Neural cell (in vitro differentiated cells): ENCODE measurements at regions not wholly inside any gene's neighbourhood (a gene's known extent, or its start where the extent isn't known, plus 50 kb on each side); places are given as distances from the start of the nearest gene placed in this dataset.

Experiments used
- H2AFZ ChIP-seq: fragments of 200-600, 300-800 bp; sonication (generic), shearing (Covaris generic); 2 replicates; pipeline ENCODE4 v1.6.0; 2014; ENCODE audit warnings: low read depth, mild to moderate bottlenecking, antibody characterized with exemption, low read length, moderate library complexity
- H3F3A ChIP-seq: fragments of 200-600 bp; shearing (Covaris generic); 2 replicates; pipeline ENCODE4 v1.6.1; 2016; ENCODE audit warnings: mild to moderate bottlenecking, moderate library complexity, mixed read lengths, antibody characterized with exemption, low read length; ENCODE audit not compliant: insufficient read depth, poor library complexity, severe bottlenecking
- H3K27ac ChIP-seq: fragments of 200-600, 300-800 bp; sonication (generic), shearing (Covaris generic); 2 replicates; pipeline ENCODE4 v1.5.1; 2014; ENCODE audit warnings: mild to moderate bottlenecking, low read length, moderate library complexity
- H3K27me3 ChIP-seq: fragments of 300-800, 200-600 bp; sonication (generic), shearing (Covaris generic); 2 replicates; pipeline ENCODE4 v1.6.0; 2014; ENCODE audit warnings: mild to moderate bottlenecking, low read depth, low read length, moderate library complexity; ENCODE audit not compliant: insufficient read depth
- H3K36me3 ChIP-seq: fragments of 300-800, 200-600 bp; sonication (generic), shearing (Covaris generic); 2 replicates; pipeline ENCODE4 v1.5.1; 2014; ENCODE audit warnings: mild to moderate bottlenecking, antibody characterized with exemption, low read length, moderate library complexity; ENCODE audit not compliant: insufficient read depth
- H3K4me2 ChIP-seq: fragments of 300-800, 200-600 bp; sonication (generic), shearing (Covaris generic); 2 replicates; pipeline ENCODE4 v1.6.0; 2014; ENCODE audit warnings: mild to moderate bottlenecking, low read length
- H3K4me3 ChIP-seq: fragments of 300-800, 200-600 bp; sonication (generic), shearing (Covaris generic); 2 replicates; pipeline ENCODE4 v1.5.1; 2014; ENCODE audit warnings: mild to moderate bottlenecking, low read length, moderate library complexity
- H3K79me2 ChIP-seq: fragments of 200-600 bp; shearing (Covaris generic); replicated peaks from 2 replicates; pipeline ENCODE4 v1.6.0; 2014; ENCODE audit warnings: mild to moderate bottlenecking, low read length, moderate library complexity; ENCODE audit not compliant: insufficient read depth
- H3K9ac ChIP-seq: fragments of 300-800, 200-600 bp; sonication (generic), shearing (Covaris generic); 2 replicates; pipeline ENCODE4 v1.6.1; 2016; ENCODE audit warnings: mild to moderate bottlenecking, low read length, mixed read lengths
- H3K9me2 ChIP-seq: fragments of 200-600 bp; shearing (Covaris generic); 2 replicates; pipeline ENCODE4 v1.6.1; 2016; ENCODE audit warnings: mild to moderate bottlenecking, low read length, mixed read lengths; ENCODE audit not compliant: insufficient read depth
- H3K9me3 ChIP-seq: fragments of 200-600, 300-800 bp; sonication (generic), shearing (Covaris generic); 2 replicates; pipeline ENCODE4 v1.6.1; 2016; ENCODE audit warnings: mild to moderate bottlenecking, mixed run types, low read length, moderate library complexity, mixed read lengths
- H4K20me1 ChIP-seq: fragments of 200-600 bp; shearing (Covaris generic); 2 replicates; pipeline ENCODE4 v1.6.1; 2016; ENCODE audit warnings: mild to moderate bottlenecking, mixed run types; ENCODE audit not compliant: insufficient read depth
- EP300 ChIP-seq: fragments of 450-650 bp; conservative IDR thresholded peaks from 2 replicates; pipeline ENCODE4 v1.6.1; 2014; ENCODE audit warnings: antibody characterized with exemption, mild to moderate bottlenecking, moderate library complexity; ENCODE audit not compliant: poor library complexity, severe bottlenecking
- EZH2 ChIP-seq: fragments of 200-600, 300-800 bp; shearing (Covaris generic), sonication (generic); IDR thresholded peaks from 2 replicates; pipeline ENCODE4 v1.6.1; 2014; ENCODE audit warnings: antibody characterized with exemption, low read length, borderline replicate concordance, mild to moderate bottlenecking; ENCODE audit not compliant: insufficient read depth, poor library complexity, severe bottlenecking
- MXI1 ChIP-seq: fragments of 450-650 bp; conservative IDR thresholded peaks from 2 replicates; pipeline ENCODE4 v1.6.1; 2014; ENCODE audit warnings: antibody characterized with exemption, mild to moderate bottlenecking; ENCODE audit not compliant: poor library complexity, severe bottlenecking
- POLR2AphosphoS5 ChIP-seq: IDR thresholded peaks from 2 replicates; pipeline ENCODE4 v1.6.1; 2012
- RAD21 ChIP-seq: fragments of 450-650 bp; conservative IDR thresholded peaks from 2 replicates; pipeline ENCODE4 v1.6.1; 2014; ENCODE audit warnings: antibody characterized with exemption, mild to moderate bottlenecking, moderate library complexity
- SMC3 ChIP-seq: fragments of 450-650 bp; conservative IDR thresholded peaks from 2 replicates; pipeline ENCODE4 v1.6.1; 2014; ENCODE audit warnings: antibody characterized with exemption, mild to moderate bottlenecking, moderate library complexity; ENCODE audit not compliant: poor library complexity
- TAF1 ChIP-seq: IDR thresholded peaks from 2 replicates; pipeline ENCODE4 v1.6.1; 2012; ENCODE audit warnings: low read depth
- TF ChIP-seq, protein P1 (sequence below): fragments of 450-650 bp; IDR thresholded peaks from 2 replicates; pipeline ENCODE4 v1.5.1; 2014; ENCODE audit warnings: antibody characterized with exemption, mild to moderate bottlenecking, moderate library complexity; ENCODE audit not compliant: poor library complexity, severe bottlenecking
- TF ChIP-seq, protein P2 (sequence below): IDR thresholded peaks from 2 replicates; pipeline ENCODE4 v1.6.1; 2012; ENCODE audit warnings: borderline replicate concordance

- Histone ChIP-seq H3F3A (no peaks in the 10 kb centered on the region), H3K36me3 (no peaks in the 10 kb centered on the region), H3K79me2 (no peaks in the 10 kb centered on the region), H3K4me2 (no peak overlapping the region), H3K27ac (no peak overlapping the region), H4K20me1 (no peaks in the 10 kb centered on the region), H3K27me3 (no peaks in the 10 kb centered on the region), H3K9me2 (no peaks in the 10 kb centered on the region), H3K9ac (no peak overlapping the region), H2AFZ (no peak overlapping the region), H3K9me3 (no peaks in the 10 kb centered on the region), H3K4me3 (no peak overlapping the region)
- TF ChIP-seq POLR2AphosphoS5 (no peak), RAD21 (no peak), TAF1 (no peak), EZH2 (no peak), EP300 (no peak)
- TF ChIP-seq, protein P1, sequence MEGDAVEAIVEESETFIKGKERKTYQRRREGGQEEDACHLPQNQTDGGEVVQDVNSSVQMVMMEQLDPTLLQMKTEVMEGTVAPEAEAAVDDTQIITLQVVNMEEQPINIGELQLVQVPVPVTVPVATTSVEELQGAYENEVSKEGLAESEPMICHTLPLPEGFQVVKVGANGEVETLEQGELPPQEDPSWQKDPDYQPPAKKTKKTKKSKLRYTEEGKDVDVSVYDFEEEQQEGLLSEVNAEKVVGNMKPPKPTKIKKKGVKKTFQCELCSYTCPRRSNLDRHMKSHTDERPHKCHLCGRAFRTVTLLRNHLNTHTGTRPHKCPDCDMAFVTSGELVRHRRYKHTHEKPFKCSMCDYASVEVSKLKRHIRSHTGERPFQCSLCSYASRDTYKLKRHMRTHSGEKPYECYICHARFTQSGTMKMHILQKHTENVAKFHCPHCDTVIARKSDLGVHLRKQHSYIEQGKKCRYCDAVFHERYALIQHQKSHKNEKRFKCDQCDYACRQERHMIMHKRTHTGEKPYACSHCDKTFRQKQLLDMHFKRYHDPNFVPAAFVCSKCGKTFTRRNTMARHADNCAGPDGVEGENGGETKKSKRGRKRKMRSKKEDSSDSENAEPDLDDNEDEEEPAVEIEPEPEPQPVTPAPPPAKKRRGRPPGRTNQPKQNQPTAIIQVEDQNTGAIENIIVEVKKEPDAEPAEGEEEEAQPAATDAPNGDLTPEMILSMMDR, result no peak
- TF ChIP-seq, protein P2, sequence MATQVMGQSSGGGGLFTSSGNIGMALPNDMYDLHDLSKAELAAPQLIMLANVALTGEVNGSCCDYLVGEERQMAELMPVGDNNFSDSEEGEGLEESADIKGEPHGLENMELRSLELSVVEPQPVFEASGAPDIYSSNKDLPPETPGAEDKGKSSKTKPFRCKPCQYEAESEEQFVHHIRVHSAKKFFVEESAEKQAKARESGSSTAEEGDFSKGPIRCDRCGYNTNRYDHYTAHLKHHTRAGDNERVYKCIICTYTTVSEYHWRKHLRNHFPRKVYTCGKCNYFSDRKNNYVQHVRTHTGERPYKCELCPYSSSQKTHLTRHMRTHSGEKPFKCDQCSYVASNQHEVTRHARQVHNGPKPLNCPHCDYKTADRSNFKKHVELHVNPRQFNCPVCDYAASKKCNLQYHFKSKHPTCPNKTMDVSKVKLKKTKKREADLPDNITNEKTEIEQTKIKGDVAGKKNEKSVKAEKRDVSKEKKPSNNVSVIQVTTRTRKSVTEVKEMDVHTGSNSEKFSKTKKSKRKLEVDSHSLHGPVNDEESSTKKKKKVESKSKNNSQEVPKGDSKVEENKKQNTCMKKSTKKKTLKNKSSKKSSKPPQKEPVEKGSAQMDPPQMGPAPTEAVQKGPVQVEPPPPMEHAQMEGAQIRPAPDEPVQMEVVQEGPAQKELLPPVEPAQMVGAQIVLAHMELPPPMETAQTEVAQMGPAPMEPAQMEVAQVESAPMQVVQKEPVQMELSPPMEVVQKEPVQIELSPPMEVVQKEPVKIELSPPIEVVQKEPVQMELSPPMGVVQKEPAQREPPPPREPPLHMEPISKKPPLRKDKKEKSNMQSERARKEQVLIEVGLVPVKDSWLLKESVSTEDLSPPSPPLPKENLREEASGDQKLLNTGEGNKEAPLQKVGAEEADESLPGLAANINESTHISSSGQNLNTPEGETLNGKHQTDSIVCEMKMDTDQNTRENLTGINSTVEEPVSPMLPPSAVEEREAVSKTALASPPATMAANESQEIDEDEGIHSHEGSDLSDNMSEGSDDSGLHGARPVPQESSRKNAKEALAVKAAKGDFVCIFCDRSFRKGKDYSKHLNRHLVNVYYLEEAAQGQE, result no peak
Observed at GRCh38 chr7:13560441-13560840, 429.0 kb downstream of the ETV1 start.

DNA sequence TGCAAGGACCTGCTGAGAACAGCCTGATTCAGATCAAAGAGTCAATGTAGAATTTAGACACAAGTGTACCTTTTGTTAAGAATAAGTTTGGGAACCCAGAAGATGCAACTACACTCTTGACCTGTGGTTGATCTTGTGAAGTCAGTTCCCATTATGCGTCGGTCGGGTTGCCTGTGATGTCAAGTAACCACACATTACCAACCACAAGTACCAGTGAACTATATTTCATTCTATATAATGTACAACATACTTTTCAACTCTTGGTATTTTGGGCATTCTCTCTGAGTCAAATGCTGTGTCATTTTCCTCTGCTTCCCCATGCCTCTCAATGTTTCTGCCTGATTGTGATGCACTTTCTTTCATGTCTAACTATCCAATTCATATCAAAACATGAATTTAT lies 426.2 kb downstream of the ETV1 start:
- H3K27ac ChIP-seq, result no peak overlapping the region
- no peaks in the 10 kb centered on the region for H3F3A ChIP-seq
- H3K79me2 ChIP-seq, result no peaks in the 10 kb centered on the region
- H3K9ac ChIP-seq, result no peak overlapping the region
- no peak for TF ChIP-seq POLR2AphosphoS5
- H3K9me2 ChIP-seq, result no peaks in the 10 kb centered on the region
- H3K9me3 ChIP-seq, result no peaks in the 10 kb centered on the region
- H3K4me2 ChIP-seq, result no peak overlapping the region
- no peaks in the 10 kb centered on the region for H4K20me1 ChIP-seq
- H3K36me3 ChIP-seq, result no peaks in the 10 kb centered on the region
- H3K4me3 ChIP-seq, result no peak overlapping the region
- H3K27me3 ChIP-seq, result no peaks in the 10 kb centered on the region
- H2AFZ ChIP-seq, result no peak overlapping the region

DNA sequence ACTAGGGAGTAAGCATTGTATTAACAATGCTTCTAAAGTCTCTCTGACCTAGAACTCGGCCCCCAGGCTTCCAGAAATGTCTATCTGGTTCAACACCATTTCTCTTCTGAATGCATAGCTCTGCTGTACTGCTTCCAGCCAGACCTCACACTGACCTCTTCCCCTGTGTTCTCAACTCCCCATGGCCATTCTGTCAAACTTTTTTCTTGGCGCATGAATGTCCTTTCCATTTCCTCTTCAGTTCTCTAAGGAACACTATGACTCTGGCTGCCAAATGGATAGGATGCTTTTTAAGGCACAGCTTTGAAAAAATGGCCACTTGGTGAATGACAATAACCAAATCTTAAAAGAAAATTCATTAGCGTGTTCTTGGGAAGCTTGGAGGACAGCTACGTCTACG lies 425.8 kb downstream of the ETV1 start:
- no peaks in the 10 kb centered on the region for H3K79me2 ChIP-seq
- no peaks in the 10 kb centered on the region for H4K20me1 ChIP-seq
- no peak overlapping the region for H2AFZ ChIP-seq
- H3K4me2 ChIP-seq, result no peak overlapping the region
- no peaks in the 10 kb centered on the region for H3K9me2 ChIP-seq
- H3K4me3 ChIP-seq, result no peak overlapping the region
- no peaks in the 10 kb centered on the region for H3K36me3 ChIP-seq
- no peak overlapping the region for H3K27ac ChIP-seq
- no peak overlapping the region for H3K9ac ChIP-seq
- TF ChIP-seq TAF1, result no peak
- no peak for TF ChIP-seq MXI1
- no peak for TF ChIP-seq POLR2AphosphoS5
- TF ChIP-seq SMC3, result no peak
- TF ChIP-seq EZH2, result no peak
- TF ChIP-seq RAD21, result no peak
- TF ChIP-seq, protein P2, result no peak
- TF ChIP-seq EP300, result no peak
- TF ChIP-seq, protein P1, result no peak
- H3F3A ChIP-seq, result no peaks in the 10 kb centered on the region
- no peaks in the 10 kb centered on the region for H3K9me3 ChIP-seq
- no peaks in the 10 kb centered on the region for H3K27me3 ChIP-seq
